WTC11 (cell line): ENCODE measurements at regions not wholly inside any gene's neighbourhood (a gene's known extent, or its start where the extent isn't known, plus 50 kb on each side); places are given as distances from the start of the nearest gene placed in this dataset.

Experiments
- ATF1 ChIP-seq: sonication (generic); formaldehyde crosslinking; IDR thresholded peaks from 2 replicates; pipeline ENCODE4 v1.8.1; 2023; ENCODE audit warnings: mild to moderate bottlenecking, moderate library complexity, missing genetic modification reagents
- CTCF ChIP-seq: fragments of 200-600 bp; IDR thresholded peaks from 2 replicates; pipeline ENCODE4 v1.8.0; 2022; ENCODE audit warnings: antibody characterized with exemption
- ELF4 ChIP-seq: sonication (generic); formaldehyde crosslinking; IDR thresholded peaks from 2 replicates; pipeline ENCODE4 v1.8.1; 2022; ENCODE audit warnings: low read depth, mild to moderate bottlenecking, moderate library complexity, missing genetic modification reagents
- FOXJ3 ChIP-seq: sonication (generic); formaldehyde crosslinking; IDR thresholded peaks from 2 replicates; pipeline ENCODE4 v1.9.0; 2021; ENCODE audit warnings: missing genetic modification reagents, mild to moderate bottlenecking, borderline replicate concordance
- FOXP4 ChIP-seq: sonication (generic); formaldehyde crosslinking; IDR thresholded peaks from 2 replicates; pipeline ENCODE4 v1.8.0; 2022; ENCODE audit warnings: mild to moderate bottlenecking, missing genetic modification reagents
- MAX ChIP-seq: sonication (generic); formaldehyde crosslinking; IDR thresholded peaks from 2 replicates; pipeline ENCODE4 v1.8.0; 2022; ENCODE audit warnings: mild to moderate bottlenecking, missing genetic modification reagents
- NR3C1 ChIP-seq: sonication (generic); formaldehyde crosslinking; conservative IDR thresholded peaks from 2 replicates; pipeline ENCODE4 v1.8.1; 2023; ENCODE audit warnings: low read depth, mild to moderate bottlenecking, missing genetic modification reagents
- RORB ChIP-seq: fragments of 250-450 bp; sonication (Bioruptor Pico); IDR thresholded peaks from 2 replicates; pipeline ENCODE4 v1.9.0; 2021; ENCODE audit warnings: mild to moderate bottlenecking
- STAT6 ChIP-seq: sonication (generic); formaldehyde crosslinking; conservative IDR thresholded peaks from 2 replicates; pipeline ENCODE4 v1.8.1; 2023; ENCODE audit warnings: mild to moderate bottlenecking, low read depth, missing genetic modification reagents, moderate library complexity
- TP53 ChIP-seq: sonication (generic); formaldehyde crosslinking; IDR thresholded peaks from 2 replicates; pipeline ENCODE4 v1.8.1; 2023; ENCODE audit warnings: mild to moderate bottlenecking, missing genetic modification reagents
- ZNF138 ChIP-seq: sonication (generic); formaldehyde crosslinking; conservative IDR thresholded peaks from 2 replicates; pipeline ENCODE4 v1.8.1; 2022; ENCODE audit warnings: mild to moderate bottlenecking, moderate library complexity, missing genetic modification reagents

- TF ChIP-seq FOXJ3 (CRISPR knock-in tag) (no peak), CTCF (no peak), MAX (no peak), RORB (CRISPR knock-in tag) (no peak), TP53 (no peak), ZNF138 (CRISPR knock-in tag) (no peak), ATF1 (CRISPR knock-in tag) (no peak), NR3C1 (CRISPR knock-in tag) (no peak), STAT6 (CRISPR knock-in tag) (no peak), ELF4 (CRISPR knock-in tag) (no peak), FOXP4 (CRISPR knock-in tag) (no peak)
These were observed 157.9 kb upstream of the DKK2 start for GRCh38 chr4:107194005-107194404.
